WERI-Rb-1 (cell line): ENCODE measurements at regions not wholly inside any gene's neighbourhood (a gene's known extent, or its start where the extent isn't known, plus 50 kb on each side); places are given as distances from the start of the nearest gene placed in this dataset.

ENCODE experiments used
- DNase-seq: peaks from one replicate; pipeline ENCODE4 v3.0.0-alpha.2; 2020
- H3K27ac ChIP-seq: fragments of 250-450 bp; sonication (Bioruptor Pico); 2 replicates; pipeline ENCODE4 v1.5.1; 2020; ENCODE audit warnings: mild to moderate bottlenecking, moderate library complexity
- H3K27me3 ChIP-seq: fragments of 250-450 bp; sonication (Bioruptor Pico); 2 replicates; pipeline ENCODE4 v1.5.1; 2021; ENCODE audit warnings: mild to moderate bottlenecking, low read depth, moderate library complexity; ENCODE audit not compliant: insufficient read depth, severe bottlenecking
- H3K36me3 ChIP-seq: fragments of 250-450 bp; sonication (Bioruptor Pico); 2 replicates; pipeline ENCODE4 v1.5.1; 2020; ENCODE audit warnings: mild to moderate bottlenecking, moderate library complexity
- H3K4me3 ChIP-seq: 2 replicates; pipeline ENCODE4 v1.5.1; 2011; ENCODE audit warnings: low read depth, mild to moderate bottlenecking, control low read depth, low read length
- H3K9me3 ChIP-seq: fragments of 250-450 bp; sonication (Bioruptor Pico); 2 replicates; pipeline ENCODE4 v1.5.1; 2021; ENCODE audit warnings: mild to moderate bottlenecking, moderate library complexity; ENCODE audit not compliant: severe bottlenecking
- CTCF ChIP-seq: IDR thresholded peaks from 2 replicates; pipeline ENCODE4 v1.5.1; 2011; ENCODE audit warnings: low read depth, mild to moderate bottlenecking, control low read depth, inconsistent platforms, low read length

GRCh38 chr13:76363682-76364289, 522.4 kb downstream of the KCTD12 start:
- no peak for DNase-seq
- H3K9me3 ChIP-seq = no peaks in the 10 kb centered on the region
- no peak overlapping the region for H3K27ac ChIP-seq
- no peaks in the 10 kb centered on the region for H3K36me3 ChIP-seq
- H3K4me3 ChIP-seq = no peak overlapping the region
- H3K27me3 ChIP-seq = no peaks in the 10 kb centered on the region
- TF ChIP-seq CTCF = no peak

DNA sequence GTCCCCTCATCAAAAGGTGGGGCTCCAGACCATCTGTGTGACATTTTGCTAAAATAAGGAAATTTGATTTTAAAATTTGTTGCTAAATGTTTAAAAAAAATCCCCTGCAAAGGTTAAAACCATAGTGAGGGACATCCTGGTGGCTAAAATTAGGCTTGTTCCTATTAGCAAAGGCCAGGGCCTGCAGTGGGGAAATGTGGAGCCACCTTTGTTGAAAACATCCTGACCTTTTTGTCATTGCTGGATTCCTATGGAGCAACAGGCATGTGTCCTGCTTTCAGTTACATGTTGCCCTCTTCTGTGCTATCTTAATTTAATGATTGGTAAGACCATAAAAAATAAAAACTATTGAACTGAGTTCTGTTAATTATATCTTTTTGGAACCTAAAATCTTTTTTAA, 524.3 kb downstream of the KCTD12 start:
- DNase-seq = no peak
- Histone ChIP-seq H3K27ac (no peak overlapping the region), H3K4me3 (no peak overlapping the region), H3K27me3 (no peaks in the 10 kb centered on the region), H3K36me3 (no peaks in the 10 kb centered on the region), H3K9me3 (no peaks in the 10 kb centered on the region)
- no peak for TF ChIP-seq CTCF

DNA sequence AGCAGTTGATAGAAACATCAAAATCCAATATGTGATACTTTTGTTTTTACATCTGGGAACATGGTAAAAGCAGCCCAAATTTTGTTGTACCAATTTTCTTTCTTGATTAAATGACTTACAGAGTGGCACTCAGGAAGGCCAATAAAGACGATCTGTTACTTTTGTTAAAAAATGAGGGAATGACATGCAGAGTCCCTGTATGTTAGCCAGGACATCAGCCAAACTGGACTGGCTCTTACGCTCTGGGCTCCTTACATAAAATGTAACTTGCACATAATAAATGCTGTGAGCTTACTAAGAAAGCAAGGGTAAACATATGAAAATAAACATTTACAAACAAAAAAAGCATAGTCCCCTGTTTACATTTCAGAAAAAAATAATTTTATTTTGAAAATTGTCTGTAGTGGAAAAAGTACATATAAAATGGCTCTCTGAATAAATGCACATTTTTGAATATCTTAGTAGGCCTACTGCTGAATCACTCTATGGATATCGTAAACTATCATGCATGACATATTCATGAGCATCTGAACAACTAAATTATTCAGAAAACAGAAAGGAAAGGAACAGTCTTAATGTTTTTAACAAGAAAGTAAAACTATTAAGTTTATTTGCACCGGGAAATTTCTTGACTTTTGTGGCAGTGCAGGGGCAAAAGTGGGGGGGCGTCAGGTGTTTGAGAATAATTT, 534.5 kb downstream of the KCTD12 start:
- no peaks in the 10 kb centered on the region for H3K9me3 ChIP-seq
- H3K36me3 ChIP-seq = no peaks in the 10 kb centered on the region
- no peaks in the 10 kb centered on the region for H3K27me3 ChIP-seq
- no peak for DNase-seq
- no peak for TF ChIP-seq CTCF
- no peak overlapping the region for H3K4me3 ChIP-seq
- no peak overlapping the region for H3K27ac ChIP-seq

DNA sequence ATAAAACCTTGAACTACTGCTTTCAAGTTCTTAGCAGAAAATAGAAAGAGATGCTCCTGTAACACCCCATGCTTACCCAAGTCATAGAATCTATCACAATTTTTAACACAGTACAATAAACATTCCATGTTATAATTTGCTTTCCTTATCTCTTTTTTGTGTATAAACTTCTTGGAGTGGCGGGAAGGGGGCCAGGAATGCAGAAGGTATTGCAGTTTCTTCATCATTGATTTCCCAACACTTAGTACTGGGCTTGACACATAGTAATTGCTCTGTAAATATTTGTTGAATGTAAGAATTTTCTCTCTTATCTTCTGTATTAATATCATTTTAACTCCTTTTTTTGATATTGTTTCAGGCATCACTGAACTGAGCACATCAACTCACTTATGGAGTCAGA, 535.8 kb downstream of the KCTD12 start:
- no peak for TF ChIP-seq CTCF
- no peak for DNase-seq
- Histone ChIP-seq H3K9me3 (no peaks in the 10 kb centered on the region), H3K36me3 (no peaks in the 10 kb centered on the region), H3K4me3 (no peak overlapping the region), H3K27me3 (no peaks in the 10 kb centered on the region), H3K27ac (no peak overlapping the region)

GRCh38 chr13:76349700-76350099, 536.5 kb downstream of the KCTD12 start:
- H3K9me3 ChIP-seq = no peaks in the 10 kb centered on the region
- no peak for TF ChIP-seq CTCF
- DNase-seq = no peak
- H3K27ac ChIP-seq = no peak overlapping the region
- H3K36me3 ChIP-seq = no peaks in the 10 kb centered on the region
- H3K4me3 ChIP-seq = no peak overlapping the region
- no peaks in the 10 kb centered on the region for H3K27me3 ChIP-seq

DNA sequence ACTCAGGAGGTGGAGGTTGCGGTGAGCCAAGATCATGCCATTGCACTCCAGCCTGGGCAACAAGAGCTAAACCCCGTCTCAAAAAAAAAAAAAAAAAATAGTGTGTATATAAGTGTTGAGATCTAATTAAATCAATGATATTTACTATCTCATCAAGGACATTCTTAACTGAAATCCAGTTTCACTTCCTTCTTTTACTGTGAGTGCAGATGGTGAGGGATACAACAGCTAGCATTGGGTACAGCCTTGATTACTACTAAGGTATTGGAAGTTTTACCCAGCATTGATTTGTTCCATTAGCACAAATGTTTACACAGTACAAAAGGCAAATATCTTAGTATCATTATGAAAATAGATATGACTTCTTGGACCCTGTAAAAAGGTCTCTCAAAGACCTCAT, 546.6 kb downstream of the KCTD12 start:
- DNase-seq = no peak
- H3K9me3 ChIP-seq = no peaks in the 10 kb centered on the region
- H3K27me3 ChIP-seq = no peaks in the 10 kb centered on the region
- TF ChIP-seq CTCF = no peak
- H3K36me3 ChIP-seq = no peaks in the 10 kb centered on the region
- H3K27ac ChIP-seq = no peak overlapping the region
- H3K4me3 ChIP-seq = no peak overlapping the region
